Mucosa of rectum (tissue), 2 donors: ENCODE measurements at regions not wholly inside any gene's neighbourhood (a gene's known extent, or its start where the extent isn't known, plus 50 kb on each side); places are given as distances from the start of the nearest gene placed in this dataset.

Source experiments
- H3K27ac ChIP-seq, 2 donors: one replicate each; pipeline ENCODE4 v1.7.0; 2013; ENCODE audit warnings: inconsistent platforms in 2 of 2, low read depth in 2 of 2, low read length in 2 of 2
- H3K27me3 ChIP-seq, 2 donors: one replicate each; pipeline ENCODE4 v1.7.0; 2013; ENCODE audit warnings: low read length in 2 of 2; ENCODE audit not compliant: control insufficient read depth in 2 of 2, insufficient read depth in 2 of 2
- H3K36me3 ChIP-seq, 2 donors: one replicate each; pipeline ENCODE4 v1.7.0; 2013; ENCODE audit warnings: low read length in 2 of 2; ENCODE audit not compliant: control insufficient read depth in 2 of 2, insufficient read depth in 2 of 2
- H3K4me1 ChIP-seq, 2 donors: one replicate each; pipeline ENCODE4 v1.7.0; 2013; ENCODE audit warnings: low read length in 2 of 2, mild to moderate bottlenecking in 1 of 2; ENCODE audit not compliant: control insufficient read depth in 2 of 2, insufficient read depth in 2 of 2
- H3K4me3 ChIP-seq, 2 donors: one replicate each; pipeline ENCODE4 v1.7.0; 2013; ENCODE audit warnings: low read length in 2 of 2
- H3K9ac ChIP-seq, 2 donors: one replicate each; pipeline ENCODE4 v1.7.0; 2013; ENCODE audit warnings: low read length in 2 of 2, low read depth in 1 of 2, mild to moderate bottlenecking in 1 of 2
- H3K9me3 ChIP-seq, 2 donors: one replicate each; pipeline ENCODE4 v1.7.0; 2013; ENCODE audit warnings: low read length in 2 of 2; ENCODE audit not compliant: control insufficient read depth in 2 of 2
- donor health status: healthy.
- donor health status: Normal muscosa, but diverticular disease.

DNA sequence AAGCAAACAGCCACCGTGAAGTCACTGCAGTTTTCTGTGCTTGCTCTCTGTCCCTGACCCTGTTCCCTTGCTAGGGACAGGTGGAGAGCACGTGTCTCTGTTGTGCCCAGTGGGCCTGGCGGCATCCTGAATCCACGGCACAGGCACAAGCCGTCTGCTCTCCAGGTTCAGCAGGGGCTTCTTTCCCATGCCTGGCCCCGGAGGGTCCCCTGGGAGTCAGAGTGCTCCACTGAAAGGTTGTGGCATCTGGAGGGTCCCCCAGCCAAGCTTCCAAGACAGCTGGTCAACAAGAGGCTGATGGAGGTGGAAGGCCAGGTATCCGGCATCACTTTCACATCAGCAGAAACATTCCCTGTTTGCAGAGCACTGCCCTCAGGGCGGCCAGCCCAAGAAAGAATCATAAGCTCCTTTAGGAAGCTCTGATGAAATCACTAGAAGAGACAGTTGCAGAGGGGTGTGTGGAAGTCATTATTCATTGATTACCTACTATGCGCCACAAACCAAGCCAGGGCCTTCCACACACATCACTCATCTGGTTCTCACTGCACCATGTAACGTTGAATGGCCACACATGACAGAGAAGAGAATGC is 346.4 kb upstream of the B3GAT1 start:
- Histone ChIP-seq H3K36me3 (no peaks in the 10 kb centered on the region), H3K27me3 (no peaks in the 10 kb centered on the region), H3K9me3 (no peaks in the 10 kb centered on the region), H3K4me3 (no peak overlapping the region), H3K4me1 (no peaks in the 10 kb centered on the region), H3K27ac (no peak overlapping the region), H3K9ac (no peak overlapping the region)

DNA sequence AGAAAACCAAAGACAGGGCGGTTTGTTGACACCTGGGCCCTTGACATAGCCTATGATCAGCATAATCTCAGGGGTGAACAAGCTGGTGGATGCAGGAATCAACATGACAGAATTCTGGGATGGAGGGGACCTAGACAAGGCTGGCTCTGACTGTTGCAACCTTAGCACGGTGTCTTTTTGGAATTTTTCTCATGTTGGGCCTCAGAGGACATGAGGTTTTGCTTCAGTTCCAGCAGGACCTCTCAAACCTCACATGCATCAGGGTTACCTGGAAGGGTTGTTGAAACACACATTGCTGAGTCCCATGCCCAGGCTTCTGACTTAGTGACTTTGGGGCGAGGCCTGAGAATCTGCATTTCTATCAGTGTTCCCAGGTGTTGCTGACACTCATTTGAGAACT is 345.6 kb upstream of the B3GAT1 start:
- Histone ChIP-seq H3K27me3 (no peaks in the 10 kb centered on the region), H3K4me1 (no peaks in the 10 kb centered on the region), H3K27ac (no peak overlapping the region), H3K9me3 (no peaks in the 10 kb centered on the region), H3K4me3 (no peak overlapping the region), H3K9ac (no peak overlapping the region), H3K36me3 (no peaks in the 10 kb centered on the region)

DNA sequence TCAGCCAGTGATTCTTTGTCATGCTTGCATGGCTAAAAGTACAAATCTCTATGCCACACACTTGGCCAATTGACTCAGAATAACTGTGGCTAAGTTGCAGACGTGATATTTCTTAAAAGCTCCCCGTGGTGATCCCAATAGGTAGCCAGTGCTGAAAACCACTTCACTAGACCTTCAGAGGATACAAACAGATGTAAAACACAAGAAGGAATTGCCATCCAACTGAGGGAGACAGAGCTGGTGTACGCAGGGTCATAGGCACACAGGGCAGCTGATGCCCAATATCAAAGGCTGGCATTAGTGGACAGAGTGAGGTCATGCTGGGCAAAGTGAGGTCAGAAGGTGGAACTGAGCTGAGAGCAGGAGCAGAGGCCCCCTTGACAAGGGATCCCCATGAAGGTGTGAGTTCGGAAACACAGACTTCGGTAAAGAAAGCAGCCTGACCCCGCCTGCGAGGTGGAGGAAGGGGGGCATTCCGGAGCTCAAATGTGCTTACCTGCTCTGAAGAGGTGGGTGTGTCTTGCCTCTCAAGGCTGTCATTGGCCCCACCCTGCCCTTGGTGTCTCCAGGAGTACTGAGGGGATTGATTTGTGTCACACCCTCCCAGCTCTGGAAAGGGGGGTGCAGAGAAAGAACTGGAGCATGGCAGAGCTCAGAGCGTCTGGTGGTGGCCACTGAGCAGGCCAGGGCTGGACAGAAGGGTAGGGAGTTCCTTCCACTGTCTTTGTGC is 344.9 kb upstream of the B3GAT1 start:
- Histone ChIP-seq H3K27me3 (peaks cover 0 to under 1% of the 10 kb centered on the region in 2 donors), H3K27ac (no peak overlapping the region)

DNA sequence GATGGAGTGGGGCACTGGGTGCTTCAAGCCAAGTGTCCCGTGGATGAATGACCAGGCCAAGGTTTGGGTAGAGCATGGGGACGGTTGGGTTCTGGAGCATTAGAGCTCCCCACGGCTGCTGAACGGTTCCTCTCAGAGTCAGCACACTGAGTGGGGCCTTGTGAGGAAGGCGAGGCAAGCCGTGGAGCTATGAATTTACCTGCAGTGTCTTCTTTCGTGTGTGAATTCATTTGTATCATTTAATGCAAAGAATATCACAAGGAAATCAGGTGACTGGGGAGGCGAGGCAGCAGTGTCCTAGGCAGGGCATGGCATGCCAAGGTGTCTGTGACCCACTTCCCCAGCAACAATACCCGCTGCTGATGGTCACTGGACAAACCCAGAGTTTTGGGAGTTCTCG is 343.5 kb upstream of the B3GAT1 start:
- Histone ChIP-seq H3K4me3 (no peak overlapping the region), H3K36me3 (no peaks in the 10 kb centered on the region), H3K9me3 (no peaks in the 10 kb centered on the region)

More for the DNA sequence above, 344.9 kb upstream of the B3GAT1 start:
- Histone ChIP-seq H3K4me3 (no peak overlapping the region), H3K9ac (no peak overlapping the region), H3K9me3 (no peaks in the 10 kb centered on the region), H3K36me3 (no peaks in the 10 kb centered on the region), H3K4me1 (no peaks in the 10 kb centered on the region)

DNA sequence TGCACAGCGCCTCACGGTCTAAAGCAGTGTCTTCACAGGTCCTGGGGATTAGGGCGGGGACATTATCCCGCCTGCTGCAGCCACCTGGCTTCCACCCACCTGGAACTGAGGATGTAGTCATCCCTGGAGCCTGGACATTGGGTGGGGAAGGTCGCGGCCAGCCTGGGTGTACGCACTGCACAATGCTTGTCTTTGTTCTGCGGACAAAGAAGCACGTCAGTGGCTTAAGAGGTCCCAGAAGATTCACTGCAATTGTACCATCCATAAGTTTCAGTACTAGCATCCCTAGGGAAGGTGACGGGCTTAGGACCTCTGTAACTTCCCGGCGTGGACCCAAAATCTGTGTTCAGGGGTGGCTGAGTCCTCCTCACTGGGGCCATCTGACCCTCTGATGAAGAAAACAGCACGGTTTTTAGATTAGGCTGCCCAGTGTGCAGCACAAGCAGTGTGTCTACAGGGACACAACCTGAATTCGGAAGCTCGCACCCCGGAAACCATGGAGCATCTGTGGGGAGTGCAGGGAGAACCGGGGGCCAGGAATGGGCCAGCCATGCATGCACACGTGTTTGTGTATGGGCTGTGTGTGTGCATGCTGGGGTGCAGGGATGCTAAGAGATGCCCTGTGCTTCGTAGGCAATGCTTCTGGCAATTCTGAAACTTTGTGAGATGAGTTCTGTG is 342.6 kb upstream of the B3GAT1 start:
- Histone ChIP-seq H3K9me3 (no peaks in the 10 kb centered on the region), H3K4me3 (no peak overlapping the region), H3K4me1 (no peaks in the 10 kb centered on the region), H3K36me3 (no peaks in the 10 kb centered on the region), H3K9ac (no peak overlapping the region), H3K27ac (no peak overlapping the region), H3K27me3 (peaks cover 2% of the 10 kb centered on the region in 2 donors)

More for the DNA sequence above, 343.5 kb upstream of the B3GAT1 start:
- Histone ChIP-seq H3K27ac (no peak overlapping the region), H3K27me3 (peaks cover 2% of the 10 kb centered on the region in 2 donors), H3K4me1 (no peaks in the 10 kb centered on the region), H3K9ac (no peak overlapping the region)

DNA sequence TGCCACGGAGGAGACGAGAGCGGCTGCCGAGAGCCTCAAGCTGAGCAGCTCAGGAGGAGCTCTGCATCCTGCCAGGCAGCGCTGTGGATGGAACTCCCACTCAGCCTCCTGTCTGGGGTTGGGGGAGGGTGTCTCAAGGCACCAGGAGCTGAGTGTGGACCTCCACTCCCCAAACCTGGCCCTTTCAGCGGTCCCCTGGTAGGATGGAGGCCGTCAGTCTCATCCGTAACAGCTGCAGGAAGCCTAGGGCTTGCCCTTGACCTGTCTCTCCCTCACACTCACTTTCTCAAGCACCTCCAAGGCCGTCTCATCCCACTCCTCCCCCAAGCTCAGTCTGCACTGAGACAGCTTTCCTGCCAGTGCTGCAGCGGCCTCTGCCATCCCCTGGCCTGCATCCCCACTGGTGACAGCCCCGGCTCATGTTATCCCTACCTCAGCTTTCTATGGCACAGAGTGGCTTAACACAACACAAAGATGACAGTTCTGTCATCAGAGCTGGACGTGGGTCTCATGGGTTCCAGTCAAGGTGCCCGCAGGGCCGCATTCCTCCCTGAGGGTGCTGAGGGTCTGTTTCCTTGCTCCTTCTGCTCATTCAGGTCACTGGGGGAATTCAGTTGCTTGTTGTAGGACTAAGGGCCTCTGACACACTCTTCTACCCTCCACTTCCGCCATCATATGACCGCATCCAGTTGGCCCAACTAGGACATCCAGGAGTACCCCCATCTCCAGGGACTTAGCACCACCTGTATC is 341.9 kb upstream of the B3GAT1 start:
- H3K27me3 ChIP-seq, result peaks cover 2% of the 10 kb centered on the region in 2 donors
- H3K9ac ChIP-seq, result no peak overlapping the region
- no peaks in the 10 kb centered on the region for H3K4me1 ChIP-seq
- no peaks in the 10 kb centered on the region for H3K36me3 ChIP-seq
- no peak overlapping the region for H3K27ac ChIP-seq
- no peak overlapping the region for H3K4me3 ChIP-seq
- no peaks in the 10 kb centered on the region for H3K9me3 ChIP-seq

- Histone ChIP-seq H3K4me3 (no peak overlapping the region), H3K4me1 (no peaks in the 10 kb centered on the region), H3K9ac (no peak overlapping the region), H3K9me3 (no peaks in the 10 kb centered on the region), H3K27ac (no peak overlapping the region), H3K27me3 (peaks cover 2% of the 10 kb centered on the region in 2 donors), H3K36me3 (no peaks in the 10 kb centered on the region)
These were observed 341.1 kb upstream of the B3GAT1 start for GRCh38 chr11:134752964-134753770.

DNA sequence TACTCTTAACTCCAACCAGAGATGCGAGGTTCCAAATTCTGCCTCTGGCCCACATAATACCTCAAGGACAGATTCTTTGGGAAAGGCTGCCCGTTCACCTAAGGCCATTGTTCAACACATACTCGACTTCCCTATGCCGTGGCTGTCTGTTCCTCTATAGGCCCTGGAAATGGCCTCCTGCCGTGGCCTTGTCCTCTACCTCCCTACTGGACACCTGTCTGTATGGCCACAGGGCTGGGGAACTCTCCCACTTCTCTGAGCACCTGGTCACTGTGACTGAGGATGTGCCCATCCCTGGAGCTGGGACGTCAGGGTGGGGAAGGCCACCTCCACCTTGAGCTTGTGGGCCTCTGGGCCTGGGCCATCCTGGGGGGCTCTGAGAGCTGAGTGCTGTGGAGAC is 340.5 kb upstream of the B3GAT1 start:
- Histone ChIP-seq H3K9me3 (no peaks in the 10 kb centered on the region), H3K36me3 (no peaks in the 10 kb centered on the region), H3K27me3 (peaks cover 2% of the 10 kb centered on the region in 2 donors), H3K27ac (no peak overlapping the region), H3K4me3 (no peak overlapping the region), H3K4me1 (no peaks in the 10 kb centered on the region), H3K9ac (no peak overlapping the region)

DNA sequence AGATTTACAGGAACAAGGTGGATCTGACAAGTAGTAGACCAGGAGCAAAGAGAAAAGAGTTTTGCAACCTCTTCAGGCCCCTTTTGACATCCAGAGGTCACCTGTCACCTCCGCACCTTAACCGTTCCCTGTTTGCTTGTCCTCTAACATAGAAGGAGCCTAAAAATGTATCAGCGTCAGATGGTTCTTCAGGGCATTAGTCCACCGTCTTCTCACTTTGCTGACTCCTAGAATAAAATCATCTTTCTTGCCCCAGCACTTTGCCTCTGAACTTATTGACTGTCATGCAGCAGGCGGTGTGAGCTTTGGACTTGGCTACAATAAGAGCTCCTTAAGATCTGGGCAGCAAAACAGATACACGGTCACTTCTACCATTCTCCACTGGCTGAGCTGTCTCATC is 339.7 kb upstream of the B3GAT1 start:
- H3K9me3 ChIP-seq, result peaks cover 0 to under 1% of the 10 kb centered on the region in 2 donors

More for the DNA sequence above, 339.7 kb upstream of the B3GAT1 start:
- Histone ChIP-seq H3K4me1 (no peaks in the 10 kb centered on the region), H3K27ac (no peak overlapping the region), H3K9ac (no peak overlapping the region), H3K27me3 (peaks cover 2% of the 10 kb centered on the region in 2 donors), H3K4me3 (no peak overlapping the region), H3K36me3 (no peaks in the 10 kb centered on the region)
